Fibroblast of skin of back (primary cell): ENCODE measurements at regions not wholly inside any gene's neighbourhood (a gene's known extent, or its start where the extent isn't known, plus 50 kb on each side); places are given as distances from the start of the nearest gene placed in this dataset.
"Not testable (repeated sequence)": the region's sequence is repeated elsewhere in the genome, so short reads cannot be mapped to it uniquely, and the experiment has no call there.

Experiments
- DNase-seq: peaks from one replicate; pipeline ENCODE4 v3.0.0-alpha.2; 2013

DNA sequence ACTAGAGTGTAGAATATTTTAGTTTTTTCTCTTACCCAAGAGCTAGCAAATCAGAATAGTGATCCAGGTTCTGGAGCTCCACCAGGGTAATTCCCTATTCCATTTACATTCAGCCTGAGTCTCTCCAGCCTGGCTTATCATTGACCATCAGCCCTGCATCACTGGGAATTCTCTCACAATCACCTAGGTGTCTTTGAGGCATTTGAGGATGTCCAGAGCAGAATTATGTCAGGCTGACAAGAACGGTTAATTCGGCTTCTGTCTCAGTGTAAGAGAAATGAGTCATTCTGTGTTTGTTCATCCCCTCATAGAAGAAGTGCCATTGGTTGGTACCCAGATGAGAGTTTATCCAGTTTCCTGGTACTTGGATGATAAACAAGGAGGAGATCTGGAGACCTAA lies 180.5 kb downstream of the ZNF737 start:
- no peak for DNase-seq

DNA sequence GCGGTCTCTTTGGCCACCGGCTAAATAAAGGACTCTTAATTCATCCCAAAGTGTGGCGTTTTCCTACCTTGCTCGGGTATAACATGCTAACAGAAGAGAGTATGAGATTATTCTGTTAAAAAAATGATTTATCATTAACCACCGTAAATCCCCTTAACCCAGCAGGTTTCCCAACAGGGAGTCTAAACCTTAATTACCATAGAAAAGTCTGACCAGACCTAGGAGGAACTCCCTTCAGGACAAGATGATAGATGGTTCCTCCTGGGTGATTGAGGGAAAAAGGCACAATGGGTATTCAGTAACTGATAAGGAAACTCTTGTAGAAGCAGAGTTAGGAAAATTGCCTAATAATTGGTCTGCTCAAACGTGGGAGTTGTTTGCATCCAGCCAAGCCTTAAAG lies 193.7 kb downstream of the ZNF737 start:
- no peak for DNase-seq

DNA sequence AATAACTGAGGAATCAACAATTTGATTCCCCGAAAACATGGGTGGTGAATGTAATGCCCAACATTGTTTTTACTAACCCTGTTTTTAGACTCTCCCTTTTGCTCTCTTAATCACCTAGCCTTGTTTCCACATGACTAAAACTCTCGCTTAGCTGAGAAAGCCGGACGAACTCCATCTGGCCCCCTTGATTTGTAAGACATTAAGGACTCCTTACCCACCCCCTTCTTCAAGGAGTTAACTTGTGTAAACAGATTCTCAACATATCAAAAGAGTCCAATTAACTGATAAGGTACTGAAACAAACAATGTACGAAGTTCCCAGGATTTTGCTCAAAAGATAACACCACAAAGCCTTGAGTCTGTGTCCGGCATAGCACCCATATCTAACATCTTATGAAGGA lies 194.3 kb downstream of the ZNF737 start:
- DNase-seq = not testable (repeated sequence)

DNA sequence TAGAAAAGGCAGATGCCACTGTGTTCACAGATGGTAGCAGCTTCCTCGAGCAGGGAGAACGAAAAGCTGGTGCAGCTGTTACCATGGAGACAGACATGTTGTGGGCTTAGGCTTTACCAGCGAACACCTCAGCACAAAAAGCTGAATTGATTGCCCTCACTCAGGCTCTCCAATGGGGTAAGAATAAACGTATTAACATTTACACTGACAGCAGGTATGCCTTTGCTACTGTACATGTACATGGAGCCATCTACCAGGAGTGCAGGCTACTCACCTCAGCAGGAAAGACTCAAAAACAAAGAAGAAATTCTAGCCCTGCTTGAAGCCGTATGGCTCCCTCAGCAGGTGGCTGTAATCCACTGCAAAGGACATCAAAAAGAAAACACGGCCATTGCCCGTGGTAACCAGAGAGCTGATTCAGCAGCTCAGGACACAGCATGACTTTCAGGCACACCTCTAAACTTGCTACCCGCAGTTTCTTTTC lies 197.7 kb downstream of the ZNF737 start:
- DNase-seq = no peak

DNA sequence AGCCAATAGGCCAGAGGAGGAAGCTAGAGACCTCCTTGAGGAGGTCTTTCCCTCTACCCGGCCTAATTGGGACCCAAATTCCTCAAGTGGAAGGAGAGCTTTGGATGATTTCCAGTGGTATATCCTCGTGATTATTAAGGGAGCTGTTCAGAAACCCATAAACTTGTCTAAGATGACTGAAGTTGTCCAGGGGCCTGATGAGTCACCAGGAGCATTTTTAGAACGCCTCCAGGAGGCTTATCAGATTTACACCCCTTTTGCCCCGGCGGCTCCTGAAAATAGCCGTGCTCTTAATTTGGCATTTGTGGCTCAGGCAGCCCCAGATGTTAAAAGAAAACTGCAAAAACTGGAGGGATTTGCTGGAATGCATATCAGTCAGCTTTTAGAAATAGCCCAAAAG lies 198.1 kb downstream of the ZNF486 start:
- DNase-seq = no peak

DNA sequence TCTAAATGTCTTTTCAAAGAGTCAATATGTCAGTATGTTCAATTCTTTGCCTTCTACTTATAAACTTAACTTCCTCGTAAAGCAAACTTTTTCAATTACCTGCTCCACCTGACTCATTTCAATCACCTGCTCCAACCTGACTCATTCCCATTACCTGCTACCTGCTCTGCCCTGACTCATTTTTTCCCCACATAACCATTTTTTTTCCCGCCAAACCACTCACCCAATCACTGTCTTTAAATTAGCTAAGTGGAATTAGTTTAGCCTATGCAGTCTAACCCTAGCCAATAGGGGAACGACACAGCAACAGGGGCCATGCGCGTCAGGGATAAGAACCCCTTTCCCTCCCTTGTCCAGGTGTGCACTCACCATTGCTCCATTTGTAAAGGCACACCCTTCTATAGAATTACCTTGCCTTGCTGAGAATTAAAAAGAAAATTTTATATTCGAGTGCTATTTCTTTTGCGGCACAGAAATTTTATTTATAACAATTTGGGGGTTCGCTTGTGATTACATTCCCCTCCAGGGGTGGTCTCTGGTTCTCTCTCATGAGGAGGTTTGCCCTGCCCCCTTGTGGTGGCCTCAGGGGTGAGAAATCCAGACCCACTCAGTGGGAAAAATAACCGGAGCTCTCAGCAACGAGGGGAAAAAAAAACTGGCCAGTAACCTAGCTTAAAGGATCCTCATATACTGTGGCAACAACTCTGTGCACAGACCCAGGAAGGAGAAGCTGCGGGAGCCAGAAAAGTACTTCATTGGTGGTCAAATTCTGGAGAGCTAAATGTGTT lies 193.1 kb downstream of the ZNF486 start:
- DNase-seq = no peak

DNA sequence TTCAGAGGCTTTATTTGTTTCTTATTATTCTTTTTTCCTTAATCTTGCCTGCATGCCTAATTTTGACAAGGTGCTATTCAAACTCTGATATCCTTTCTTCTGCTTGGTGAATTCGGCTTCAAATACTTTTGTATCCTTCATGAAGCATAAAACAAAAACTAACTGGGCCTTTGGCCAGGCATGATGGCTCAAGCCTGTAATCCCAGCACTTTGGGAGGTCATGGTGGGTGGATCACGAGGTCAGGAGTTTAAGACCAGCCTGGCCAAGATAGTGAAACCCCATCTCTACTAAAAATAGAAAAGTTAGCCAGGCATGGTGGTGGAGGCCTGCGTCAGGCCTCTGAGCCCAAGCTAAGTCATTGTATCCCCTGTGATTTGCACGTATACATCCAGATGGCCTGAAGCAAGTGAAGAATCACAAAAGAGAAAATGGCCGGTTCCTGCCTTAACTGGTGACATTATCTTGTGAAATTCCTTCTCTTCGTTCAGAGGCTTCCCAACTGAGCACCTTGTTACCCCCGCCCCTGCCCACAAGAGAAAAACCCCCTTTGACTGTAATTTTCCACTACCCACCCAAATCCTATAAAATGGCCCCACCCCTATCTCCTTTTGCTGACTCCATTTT lies 191.9 kb downstream of the ZNF486 start:
- DNase-seq = not testable (repeated sequence)

DNA sequence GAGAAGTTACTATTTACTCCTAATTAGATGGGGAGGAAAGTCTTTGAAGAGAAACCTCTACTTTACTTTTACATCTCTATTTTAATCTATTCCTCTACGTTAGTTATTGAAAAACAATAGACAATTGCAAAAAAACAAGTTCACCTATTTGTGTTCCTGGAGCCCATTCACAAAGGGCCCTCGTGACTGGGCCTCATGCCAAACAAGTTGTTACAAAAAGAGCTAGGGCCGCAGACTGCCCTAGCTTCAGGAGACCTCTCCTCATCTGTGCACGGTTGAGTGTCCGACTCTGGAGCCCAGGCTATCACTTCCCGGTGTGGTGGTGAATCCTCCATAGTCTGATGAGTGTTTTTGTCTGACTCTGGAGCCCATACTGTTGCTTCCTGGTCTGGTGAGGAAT lies 190.9 kb downstream of the ZNF486 start:
- DNase-seq = no peak

DNA sequence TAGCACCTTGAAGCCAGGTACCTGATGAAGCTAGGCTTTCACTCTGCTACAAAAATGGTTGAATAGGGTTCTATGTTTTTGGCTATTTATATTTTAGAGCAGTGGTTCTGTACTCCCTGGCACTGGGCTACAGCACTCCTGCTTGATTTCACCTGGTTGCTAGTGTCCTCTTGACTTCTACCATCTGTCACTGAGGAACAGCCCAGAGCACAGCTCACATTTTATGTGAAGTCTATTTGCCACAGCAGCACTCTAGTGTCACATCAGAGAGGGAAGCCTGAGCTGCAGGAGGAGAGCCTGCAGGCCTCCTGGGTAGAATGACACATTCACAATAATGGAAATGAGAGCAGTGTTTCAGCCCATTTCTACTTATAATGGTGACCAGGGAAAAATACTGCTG lies 184.2 kb downstream of the ZNF486 start:
- no peak for DNase-seq

DNA sequence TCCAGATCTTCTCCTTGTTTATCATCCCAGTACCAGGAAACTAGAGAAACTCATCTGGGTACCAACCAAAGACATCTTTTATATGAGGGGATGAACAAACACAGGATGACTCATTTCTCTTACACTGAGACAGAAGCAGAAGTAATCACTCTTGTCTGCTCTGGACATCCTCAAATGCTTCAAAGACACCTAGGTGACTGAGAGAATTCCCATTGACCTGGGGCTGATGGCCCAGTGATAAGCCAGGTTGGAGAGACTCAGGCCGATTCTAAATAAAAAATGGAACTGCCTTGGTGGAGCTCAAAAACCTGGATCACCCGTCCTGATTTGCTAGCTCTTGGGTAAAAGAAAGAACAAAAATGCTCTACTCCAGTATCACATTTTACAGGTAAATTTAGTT lies 182.2 kb downstream of the ZNF486 start:
- DNase-seq = no peak

DNA sequence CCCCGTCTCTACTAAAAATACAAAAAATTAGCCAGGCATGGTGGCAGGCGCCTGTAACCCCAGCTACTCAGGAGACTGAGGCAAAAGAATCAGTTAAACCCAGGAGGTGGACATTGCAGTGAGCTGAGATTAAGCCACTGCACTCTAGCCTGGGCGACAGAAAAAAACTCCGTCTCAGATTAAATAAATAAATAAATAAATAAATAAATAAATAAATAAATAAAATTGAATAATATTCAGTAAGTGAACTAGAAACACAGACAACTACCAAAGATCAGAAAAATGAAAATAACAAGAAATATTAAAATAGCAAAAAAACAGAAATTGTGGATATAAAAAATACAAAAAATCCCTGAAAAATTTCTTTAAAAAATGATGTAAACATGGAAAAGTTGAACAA lies 172.4 kb downstream of the ZNF486 start:
- DNase-seq = no peak

DNA sequence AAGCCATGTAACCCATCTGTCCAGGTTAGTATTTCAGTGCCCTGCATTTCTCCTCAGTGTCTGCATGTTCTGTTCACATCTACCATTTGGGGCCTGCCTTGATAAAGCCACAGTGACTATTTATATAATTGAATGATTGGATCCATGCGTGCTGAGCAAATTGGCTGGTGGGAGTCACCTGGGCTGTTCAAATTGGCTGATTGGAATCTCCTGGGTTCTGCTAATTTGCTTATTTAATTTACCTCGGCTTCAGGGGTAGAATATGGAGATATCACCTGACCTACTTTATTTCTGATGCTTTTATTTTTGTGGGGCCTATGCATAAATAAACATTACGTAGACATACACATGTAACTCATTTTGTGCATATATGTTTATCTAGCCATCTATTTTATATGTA lies 167.7 kb downstream of the ZNF486 start:
- DNase-seq = no peak

DNA sequence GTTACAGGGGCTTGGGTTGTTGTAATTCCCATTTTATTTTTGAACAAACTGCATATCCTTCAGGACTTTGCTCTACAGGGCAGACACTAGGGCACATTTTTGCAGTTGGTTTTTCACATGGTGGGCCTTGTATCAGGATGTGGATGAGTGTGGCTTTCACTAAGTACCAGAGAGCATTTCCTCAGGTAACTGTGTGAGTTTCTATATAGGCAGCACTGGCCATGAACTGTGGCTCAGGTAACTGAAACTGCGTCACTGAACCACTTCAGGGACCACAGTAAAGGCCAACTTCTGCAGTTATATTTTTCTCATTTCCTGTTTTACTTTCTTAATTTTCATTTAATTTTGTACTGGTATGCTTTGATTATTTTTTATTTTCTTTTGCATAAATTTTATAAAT lies 166.5 kb downstream of the ZNF486 start:
- DNase-seq = no peak

DNA sequence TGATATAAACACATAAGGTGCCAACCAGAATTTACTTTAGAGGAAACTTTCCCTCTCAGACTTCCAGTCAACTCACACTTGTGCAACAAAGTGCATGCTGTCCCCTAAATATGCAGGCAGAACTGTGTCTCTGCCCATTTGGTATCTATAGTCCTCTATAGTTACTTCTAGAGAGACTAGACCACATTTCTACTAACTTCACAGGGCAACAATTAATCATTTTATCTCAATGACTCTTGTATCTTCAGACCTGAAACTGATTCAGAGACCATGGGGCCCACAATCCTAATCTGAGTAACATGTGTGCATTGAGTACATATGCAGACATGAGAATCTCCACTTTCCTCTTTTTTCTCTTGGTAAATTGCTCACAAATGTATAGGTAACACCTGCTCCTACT lies 158.1 kb downstream of the ZNF486 start:
- DNase-seq = no peak

DNA sequence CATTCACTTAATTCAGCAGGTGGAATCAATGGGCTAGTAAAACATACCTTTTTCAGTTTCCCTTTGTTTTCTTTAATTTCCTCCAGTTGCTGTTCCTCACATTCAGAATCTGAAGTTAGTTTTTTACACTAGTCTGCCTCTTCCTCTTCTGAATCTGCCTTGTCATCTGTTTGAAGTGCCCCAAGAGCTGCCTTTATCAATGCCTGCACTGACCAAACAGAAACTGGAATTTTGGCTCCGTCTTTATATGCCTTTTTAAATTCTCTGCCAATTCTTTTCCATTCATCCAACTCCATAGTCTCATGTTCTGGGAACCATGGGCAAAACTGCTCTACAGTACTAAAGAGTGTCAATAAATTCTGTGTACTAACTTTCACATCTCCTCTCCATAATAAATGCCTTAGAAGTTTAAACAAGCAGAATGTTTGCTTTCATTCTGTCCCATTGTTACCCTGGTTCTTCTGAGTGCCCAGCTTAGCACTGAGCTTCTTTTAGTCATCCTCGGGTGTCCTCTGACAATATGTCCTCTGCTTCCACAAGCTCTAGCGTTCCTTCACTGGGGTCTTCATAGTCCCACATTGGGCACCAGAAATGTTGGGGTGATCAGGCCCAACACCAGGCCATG lies 154.2 kb downstream of the ZNF486 start:
- DNase-seq = no peak

DNA sequence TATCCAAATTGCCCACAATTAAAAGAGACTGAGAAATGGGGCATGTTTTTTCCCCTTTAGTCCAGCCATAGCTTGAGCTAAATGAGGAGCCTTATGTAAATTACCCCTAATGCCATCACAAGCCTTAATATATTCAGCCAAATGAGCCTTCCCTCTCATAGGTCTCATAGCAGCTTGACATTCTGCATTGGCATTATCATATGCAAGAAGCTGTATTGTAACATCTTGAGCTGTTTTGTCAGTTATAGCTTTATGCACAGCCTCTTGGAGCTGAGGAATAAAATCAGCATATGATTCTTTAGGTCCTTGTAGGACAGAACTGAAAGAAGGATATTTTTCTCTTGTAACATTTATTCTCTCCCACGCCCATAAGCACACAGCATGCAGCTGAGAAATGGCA lies 153.2 kb downstream of the ZNF486 start:
- DNase-seq = no peak

DNA sequence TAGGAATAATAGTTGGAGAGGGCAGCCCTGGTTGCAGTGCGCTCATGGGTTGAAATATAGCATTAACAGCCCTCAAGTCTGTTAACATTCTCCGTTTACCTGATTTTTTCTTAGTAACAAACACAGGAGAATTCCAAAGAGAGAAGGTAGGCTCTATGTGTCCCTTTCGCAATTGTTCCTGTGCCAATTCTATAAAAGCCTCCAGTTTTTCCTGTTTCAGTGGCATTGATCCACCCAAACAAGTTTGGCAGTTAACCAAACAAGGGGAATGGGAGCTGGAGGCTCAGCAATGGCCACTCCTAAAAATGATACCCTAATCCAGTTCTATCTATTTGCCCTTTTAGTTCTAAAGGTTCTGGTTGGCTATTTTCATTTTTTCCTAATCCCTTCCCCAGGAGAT lies 151.6 kb downstream of the ZNF486 start:
- no peak for DNase-seq

DNA sequence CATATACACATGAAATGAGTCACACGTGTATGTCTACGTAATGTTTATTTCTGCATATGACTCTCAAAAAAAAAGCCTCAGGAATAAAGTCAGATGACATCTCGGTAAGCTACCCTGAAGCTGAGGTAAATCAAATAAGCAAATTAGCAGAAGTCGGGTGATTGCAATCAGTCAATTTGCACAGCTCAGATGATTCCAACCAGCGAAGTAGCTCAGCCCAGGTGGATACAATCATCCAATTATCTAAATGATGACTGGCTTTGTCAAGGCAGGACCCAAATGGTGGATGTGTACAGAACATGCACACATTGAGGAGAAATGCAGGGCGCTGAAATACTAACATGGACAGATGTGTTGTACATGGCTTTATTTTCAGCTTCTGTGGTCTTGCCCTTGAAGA lies 148.5 kb downstream of the ZNF486 start:
- no peak for DNase-seq

DNA sequence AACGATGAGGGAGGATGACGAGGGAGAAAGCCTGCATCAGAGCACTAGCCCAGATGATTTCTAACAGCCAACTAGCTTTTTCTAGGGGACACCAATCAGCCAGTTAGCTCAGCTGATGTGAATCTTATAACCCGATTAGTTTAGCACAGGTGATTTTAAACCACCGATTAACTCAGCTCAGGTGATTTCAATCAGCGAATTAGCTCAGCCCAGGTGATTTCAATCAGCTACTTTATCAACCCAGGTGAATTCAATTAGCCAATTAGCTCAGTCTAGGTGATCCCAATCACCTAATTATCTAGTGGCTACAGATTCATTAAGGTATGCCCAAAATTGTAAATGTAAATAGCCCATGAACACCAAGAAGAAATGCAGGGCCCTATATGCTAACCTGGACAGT lies 146.9 kb downstream of the ZNF486 start:
- DNase-seq = no peak

DNA sequence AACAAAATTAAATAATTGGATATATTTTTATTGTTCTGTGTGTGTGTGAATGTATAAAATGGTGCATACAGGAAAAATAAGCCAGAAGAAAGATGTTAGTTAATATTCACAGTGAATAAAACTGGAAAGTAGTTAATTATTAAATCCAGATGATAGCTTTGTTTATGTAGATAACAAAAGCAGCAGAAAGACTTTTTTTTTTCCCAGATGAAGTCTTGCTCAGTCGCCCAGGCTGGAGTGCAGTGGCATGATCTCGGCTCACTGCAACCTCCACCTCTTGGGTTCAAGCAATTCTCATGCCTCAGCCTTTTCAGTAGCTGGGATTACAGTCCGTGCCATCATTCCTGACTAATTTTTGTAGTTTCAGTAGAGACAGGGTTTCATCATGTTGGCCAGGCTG lies 140.1 kb downstream of the ZNF486 start:
- no peak for DNase-seq

DNA sequence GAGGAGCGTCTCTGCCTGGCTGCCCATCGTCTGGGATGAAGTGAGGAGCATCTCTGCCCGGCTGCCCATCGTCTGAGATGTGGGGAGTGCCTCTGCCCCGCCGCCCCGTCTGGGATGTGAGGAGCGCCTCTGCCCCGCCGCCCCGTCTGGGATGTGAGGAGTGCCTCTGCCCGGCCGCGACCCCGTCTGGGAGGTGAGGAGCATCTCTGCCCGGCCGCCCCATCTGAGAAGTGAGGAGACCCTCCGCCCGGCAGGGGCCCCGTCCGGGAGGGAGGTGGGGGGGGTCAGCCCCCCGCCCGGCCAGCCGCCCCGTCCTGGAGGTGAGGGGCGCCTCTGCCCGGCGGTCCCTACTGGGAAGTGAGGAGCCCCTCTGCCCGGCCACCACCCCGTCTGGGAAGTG lies 129.3 kb downstream of the ZNF486 start:
- DNase-seq = not testable (repeated sequence)

DNA sequence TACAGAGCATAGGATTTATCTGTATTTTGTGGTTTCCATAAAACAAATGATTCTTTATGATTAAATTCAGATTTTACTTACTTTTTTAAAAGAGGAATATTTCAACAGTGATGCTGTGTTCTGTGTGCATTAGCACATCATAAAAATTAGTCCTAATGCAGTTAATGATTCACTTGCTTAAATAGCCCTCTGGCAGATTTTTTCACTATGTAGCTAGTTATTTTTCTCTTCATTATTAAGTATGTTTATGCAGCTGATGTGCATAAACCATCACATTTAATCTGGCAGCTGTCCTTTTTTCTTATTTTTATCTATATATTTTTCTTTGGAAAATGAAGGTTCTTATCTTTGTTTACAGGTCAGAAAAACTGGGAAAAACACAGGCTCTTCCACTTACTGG lies 127.2 kb downstream of the ZNF486 start:
- DNase-seq = no peak

DNA sequence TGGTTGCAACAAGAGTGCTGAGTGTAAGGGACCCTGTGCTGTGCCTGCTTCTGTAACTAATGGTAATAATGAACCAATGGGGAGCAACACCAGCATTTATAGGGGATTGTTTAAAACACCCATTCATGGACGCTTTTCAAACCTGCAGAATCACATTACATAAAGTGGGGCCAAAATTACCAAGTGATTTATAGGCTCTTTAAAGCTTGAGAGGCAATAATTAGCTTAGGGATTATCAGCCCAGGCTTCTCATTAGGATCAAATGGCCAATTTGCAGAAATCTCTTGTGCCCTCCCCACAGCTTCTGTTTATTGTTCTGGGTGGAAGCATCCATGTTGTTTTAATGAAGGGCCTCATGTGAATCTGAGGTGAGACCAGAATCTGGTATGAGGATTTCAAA lies 125.5 kb downstream of the ZNF486 start:
- not testable (repeated sequence) for DNase-seq

DNA sequence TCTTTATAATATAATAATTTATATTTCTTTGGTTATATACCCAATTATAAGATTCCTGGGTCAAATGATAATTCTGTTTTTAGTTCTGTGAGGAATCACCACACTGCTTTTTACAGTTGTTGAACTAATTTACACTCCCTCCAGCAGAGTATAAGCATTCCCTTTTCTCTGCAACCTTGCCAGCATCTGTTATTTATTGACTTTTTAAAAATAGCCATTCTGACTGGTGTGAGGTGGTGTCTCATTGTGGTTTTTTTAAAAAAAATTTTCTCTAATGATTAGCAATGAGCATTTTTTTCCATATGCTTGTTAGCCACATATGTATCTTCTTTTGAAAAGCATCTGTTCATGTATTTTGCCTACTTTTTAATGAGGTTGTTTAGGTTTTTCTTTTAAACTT lies 122.2 kb downstream of the ZNF486 start:
- no peak for DNase-seq
